ENCODE measurements at regions not wholly inside any gene's neighbourhood (a gene's known extent, or its start where the extent isn't known, plus 50 kb on each side); places are given as distances from the start of the nearest gene placed in this dataset.

- DNase-seq (ENCODE audit: low read depth, low spot score) (no peak), FAIRE-seq (no peak)
- H2AFZ ChIP-seq (ENCODE audit: low read depth, low read length) = no peak overlapping the region
- no peak overlapping the region for H3K4me2 ChIP-seq (ENCODE audit: insufficient read depth, low read length)
- H3K79me2 ChIP-seq (ENCODE audit: control insufficient read depth, insufficient read depth, low read length) = no peaks in the 10 kb centered on the region
- H3K9ac ChIP-seq (replicated peaks; ENCODE audit: extremely low read depth, insufficient read depth, low read length) = no peak overlapping the region
- H3K9me3 ChIP-seq (replicated peaks; ENCODE audit: control insufficient read depth, insufficient read depth, low read length) = no peaks in the 10 kb centered on the region
- no peaks in the 10 kb centered on the region for H3K9me1 ChIP-seq (replicated peaks; ENCODE audit: control insufficient read depth, extremely low read depth, insufficient read depth, low read length)
- H3K27me3 ChIP-seq (ENCODE audit: control insufficient read depth in 2 of 2, insufficient read depth in 2 of 2, low read length in 2 of 2) = no peaks in the 10 kb centered on the region
- dilution Hi-C loops (cut with MboI; ENCODE audit: extremely low pct_ligation_motif_present, low sequenced_read_pairs) (no loop called here), intact Hi-C loops (cut with micrococcal nuclease) (no loop called here)
- ChIA-PET CTCF (no interaction called here), POLR2A (no interaction called here)
- TF ChIP-seq POLR2AphosphoS5 (IDR thresholded peaks at IDR 0.05; ENCODE audit: insufficient read depth, low read depth, low read length) = no peak
- no peak for TF ChIP-seq POLR2A (IDR thresholded peaks at IDR 0.05; ENCODE audit: low read depth, low read length)
- TF ChIP-seq GATA2 (IDR thresholded peaks at IDR 0.05; ENCODE audit: insufficient read depth, insufficient read length, low read depth, low read length) = no peak
- H3K36me3 ChIP-seq (ENCODE audit: control insufficient read depth in 2 of 2, extremely low read depth in 1 of 2, insufficient read depth in 2 of 2, low read length in 2 of 2) = no peaks in the 10 kb centered on the region
- no TSS peak for BruUV-seq (replicated peaks)
- no peak overlapping the region for H3K27ac ChIP-seq (ENCODE audit: insufficient read depth, low read depth, low read length)
- H3K4me1 ChIP-seq (ENCODE audit: control insufficient read depth, extremely low read depth, insufficient read depth, low read length) = no peaks in the 10 kb centered on the region
- no peaks in the 10 kb centered on the region for H4K20me1 ChIP-seq (replicated peaks; ENCODE audit: control insufficient read depth, extremely low read depth, insufficient read depth, low read length)
- no peak overlapping the region for H3K4me3 ChIP-seq (replicated peaks in 1 of 3; ENCODE audit: insufficient read depth in 1 of 3, low read depth in 1 of 3, low read length in 3 of 3)
Measured at GRCh38 chr21:18006691-18007090, 187.5 kb upstream of the C21orf91 start.

- POLR2A ChIA-PET = no interaction called here
- dilution Hi-C loops (cut with MboI; ENCODE audit: extremely low pct_ligation_motif_present, low sequenced_read_pairs) = no loop called here
- FAIRE-seq = no peak
Measured at GRCh38 chr21:18002393-18002792, 183.2 kb upstream of the C21orf91 start.

More at GRCh38 chr21:18002393-18002792, 183.2 kb upstream of the C21orf91 start:
- no peak for DNase-seq (ENCODE audit: low read depth, low spot score)
- H3K4me1 ChIP-seq (ENCODE audit: control insufficient read depth, extremely low read depth, insufficient read depth, low read length) = no peaks in the 10 kb centered on the region
- H3K9me3 ChIP-seq (replicated peaks; ENCODE audit: control insufficient read depth, insufficient read depth, low read length) = no peaks in the 10 kb centered on the region
- CTCF ChIA-PET = no interaction called here
- TF ChIP-seq MAX (IDR thresholded peaks at IDR 0.05; ENCODE audit: insufficient read depth, insufficient read length) (no peak), EZH2 (IDR thresholded peaks at IDR 0.05; ENCODE audit: borderline replicate concordance, low read depth, low read length, severe bottlenecking) (no peak), CTCF (IDR thresholded peaks at IDR 0.05; ENCODE audit: extremely low read depth in 1 of 2, insufficient read depth in 1 of 2, low read depth in 1 of 2, low read length in 2 of 2) (no peak), FOS (IDR thresholded peaks at IDR 0.05; ENCODE audit: borderline replicate concordance, insufficient read depth, low read length) (no peak), GATA2 (IDR thresholded peaks at IDR 0.05; ENCODE audit: insufficient read depth, insufficient read length, low read depth, low read length) (no peak)
- no peaks in the 10 kb centered on the region for H3K27me3 ChIP-seq (ENCODE audit: control insufficient read depth in 2 of 2, insufficient read depth in 2 of 2, low read length in 2 of 2)
- BruUV-seq (replicated peaks) = no TSS peak
- no peak overlapping the region for H3K9ac ChIP-seq (replicated peaks; ENCODE audit: extremely low read depth, insufficient read depth, low read length)
- H4K20me1 ChIP-seq (replicated peaks; ENCODE audit: control insufficient read depth, extremely low read depth, insufficient read depth, low read length) = no peaks in the 10 kb centered on the region
- H3K79me2 ChIP-seq (ENCODE audit: control insufficient read depth, insufficient read depth, low read length) = no peaks in the 10 kb centered on the region
- H3K9me1 ChIP-seq (replicated peaks; ENCODE audit: control insufficient read depth, extremely low read depth, insufficient read depth, low read length) = no peaks in the 10 kb centered on the region
- no peak overlapping the region for H3K27ac ChIP-seq (ENCODE audit: insufficient read depth, low read depth, low read length)
- H3K4me2 ChIP-seq (ENCODE audit: insufficient read depth, low read length) = no peak overlapping the region
- no peak overlapping the region for H2AFZ ChIP-seq (ENCODE audit: low read depth, low read length)
- intact Hi-C loops (cut with micrococcal nuclease) = no loop called here
- no peak overlapping the region for H3K4me3 ChIP-seq (replicated peaks in 1 of 3; ENCODE audit: insufficient read depth in 1 of 3, low read depth in 1 of 3, low read length in 3 of 3)
- no peaks in the 10 kb centered on the region for H3K36me3 ChIP-seq (ENCODE audit: control insufficient read depth in 2 of 2, extremely low read depth in 1 of 2, insufficient read depth in 2 of 2, low read length in 2 of 2)

Data from endothelial cell of umbilical vein (primary cell).